ENCODE measurements at regions not wholly inside any gene's neighbourhood (a gene's known extent, or its start where the extent isn't known, plus 50 kb on each side); places are given as distances from the start of the nearest gene placed in this dataset.

GRCh38 chr2:6060992-6061663 lies 368.9 kb downstream of the SOX11 start (continued):
- TF ChIP-seq, protein P1, sequence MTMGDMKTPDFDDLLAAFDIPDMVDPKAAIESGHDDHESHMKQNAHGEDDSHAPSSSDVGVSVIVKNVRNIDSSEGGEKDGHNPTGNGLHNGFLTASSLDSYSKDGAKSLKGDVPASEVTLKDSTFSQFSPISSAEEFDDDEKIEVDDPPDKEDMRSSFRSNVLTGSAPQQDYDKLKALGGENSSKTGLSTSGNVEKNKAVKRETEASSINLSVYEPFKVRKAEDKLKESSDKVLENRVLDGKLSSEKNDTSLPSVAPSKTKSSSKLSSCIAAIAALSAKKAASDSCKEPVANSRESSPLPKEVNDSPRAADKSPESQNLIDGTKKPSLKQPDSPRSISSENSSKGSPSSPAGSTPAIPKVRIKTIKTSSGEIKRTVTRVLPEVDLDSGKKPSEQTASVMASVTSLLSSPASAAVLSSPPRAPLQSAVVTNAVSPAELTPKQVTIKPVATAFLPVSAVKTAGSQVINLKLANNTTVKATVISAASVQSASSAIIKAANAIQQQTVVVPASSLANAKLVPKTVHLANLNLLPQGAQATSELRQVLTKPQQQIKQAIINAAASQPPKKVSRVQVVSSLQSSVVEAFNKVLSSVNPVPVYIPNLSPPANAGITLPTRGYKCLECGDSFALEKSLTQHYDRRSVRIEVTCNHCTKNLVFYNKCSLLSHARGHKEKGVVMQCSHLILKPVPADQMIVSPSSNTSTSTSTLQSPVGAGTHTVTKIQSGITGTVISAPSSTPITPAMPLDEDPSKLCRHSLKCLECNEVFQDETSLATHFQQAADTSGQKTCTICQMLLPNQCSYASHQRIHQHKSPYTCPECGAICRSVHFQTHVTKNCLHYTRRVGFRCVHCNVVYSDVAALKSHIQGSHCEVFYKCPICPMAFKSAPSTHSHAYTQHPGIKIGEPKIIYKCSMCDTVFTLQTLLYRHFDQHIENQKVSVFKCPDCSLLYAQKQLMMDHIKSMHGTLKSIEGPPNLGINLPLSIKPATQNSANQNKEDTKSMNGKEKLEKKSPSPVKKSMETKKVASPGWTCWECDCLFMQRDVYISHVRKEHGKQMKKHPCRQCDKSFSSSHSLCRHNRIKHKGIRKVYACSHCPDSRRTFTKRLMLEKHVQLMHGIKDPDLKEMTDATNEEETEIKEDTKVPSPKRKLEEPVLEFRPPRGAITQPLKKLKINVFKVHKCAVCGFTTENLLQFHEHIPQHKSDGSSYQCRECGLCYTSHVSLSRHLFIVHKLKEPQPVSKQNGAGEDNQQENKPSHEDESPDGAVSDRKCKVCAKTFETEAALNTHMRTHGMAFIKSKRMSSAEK (CRISPR knock-in tag; IDR thresholded peaks at IDR 0.05; ENCODE audit: borderline replicate concordance), result no peak
- TF ChIP-seq ERG (CRISPR knock-in tag; IDR thresholded peaks at IDR 0.05) (no peak), GTF2I (CRISPR knock-in tag; conservative IDR thresholded peaks at IDR 0.05) (no peak), GRHL2 (CRISPR knock-in tag; IDR thresholded peaks at IDR 0.05; ENCODE audit: insufficient replicate concordance, severe bottlenecking) (no peak), FOXK1 (CRISPR knock-in tag; IDR thresholded peaks at IDR 0.05) (no peak), MLX (CRISPR knock-in tag; IDR thresholded peaks at IDR 0.05) (no peak)

- ChIA-PET CTCF (no interaction called here), POLR2A (no interaction called here)
- no peak overlapping the region for H3K4me3 Mint-ChIP-seq
- H3K4me1 Mint-ChIP-seq, result no peaks in the 10 kb centered on the region
- H3K27me3 Mint-ChIP-seq (ENCODE audit: low read depth), result peaks cover 8% of the 10 kb centered on the region
- no peak overlapping the region for H3K27ac Mint-ChIP-seq
- TF ChIP-seq FOXP1 (CRISPR knock-in tag; IDR thresholded peaks at IDR 0.05; ENCODE audit: borderline replicate concordance), result no peak
- TF ChIP-seq, protein P2, sequence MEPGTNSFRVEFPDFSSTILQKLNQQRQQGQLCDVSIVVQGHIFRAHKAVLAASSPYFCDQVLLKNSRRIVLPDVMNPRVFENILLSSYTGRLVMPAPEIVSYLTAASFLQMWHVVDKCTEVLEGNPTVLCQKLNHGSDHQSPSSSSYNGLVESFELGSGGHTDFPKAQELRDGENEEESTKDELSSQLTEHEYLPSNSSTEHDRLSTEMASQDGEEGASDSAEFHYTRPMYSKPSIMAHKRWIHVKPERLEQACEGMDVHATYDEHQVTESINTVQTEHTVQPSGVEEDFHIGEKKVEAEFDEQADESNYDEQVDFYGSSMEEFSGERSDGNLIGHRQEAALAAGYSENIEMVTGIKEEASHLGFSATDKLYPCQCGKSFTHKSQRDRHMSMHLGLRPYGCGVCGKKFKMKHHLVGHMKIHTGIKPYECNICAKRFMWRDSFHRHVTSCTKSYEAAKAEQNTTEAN (CRISPR knock-in tag; IDR thresholded peaks at IDR 0.05), result no peak
- no peak for TF ChIP-seq RELA (CRISPR knock-in tag; IDR thresholded peaks at IDR 0.05; ENCODE audit: borderline replicate concordance)
- TF ChIP-seq TCF7 (CRISPR knock-in tag; IDR thresholded peaks at IDR 0.05; ENCODE audit: low read depth), result no peak
- no peak for TF ChIP-seq SP1 (CRISPR knock-in tag; conservative IDR thresholded peaks at IDR 0.05)
- TF ChIP-seq NR2C2 (CRISPR knock-in tag; IDR thresholded peaks at IDR 0.05), result no peak
- no peak for TF ChIP-seq FOXJ3 (CRISPR knock-in tag; IDR thresholded peaks at IDR 0.05; ENCODE audit: borderline replicate concordance)
- peaks cover 83% of the 10 kb centered on the region for H3K36me3 Mint-ChIP-seq
- ATAC-seq (no peak), DNase-seq (ENCODE audit: low spot score) (no peak)
- H3K9me3 Mint-ChIP-seq, result peaks cover 88% of the 10 kb centered on the region
These were observed 372.6 kb downstream of the SOX11 start for GRCh38 chr2:6064757-6065156.

DNA sequence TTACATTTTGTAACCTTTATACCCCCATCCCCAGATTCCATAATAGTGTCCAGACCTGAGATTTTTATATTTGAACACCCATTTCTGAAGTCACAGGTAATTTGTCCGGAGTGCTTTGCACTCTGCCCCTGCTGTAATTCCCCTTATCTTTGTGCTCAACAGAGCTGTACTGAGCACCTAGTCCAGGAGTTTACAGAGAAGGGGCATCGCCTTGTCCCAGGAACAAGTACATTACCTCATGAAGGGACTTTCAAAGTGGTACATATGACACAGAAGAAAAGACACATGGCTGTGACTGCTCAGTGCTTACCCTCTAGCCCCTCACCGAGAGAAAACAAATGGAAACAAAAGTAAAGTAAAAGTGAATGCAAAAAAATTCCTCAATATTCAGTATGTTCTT lies 373.5 kb downstream of the SOX11 start:
- no peak for ATAC-seq
- H3K27ac Mint-ChIP-seq, result no peak overlapping the region
- DNase-seq (ENCODE audit: low spot score), result no peak
- peaks cover 88% of the 10 kb centered on the region for H3K9me3 Mint-ChIP-seq
- POLR2A ChIA-PET, result no interaction called here
- peaks cover 8% of the 10 kb centered on the region for H3K27me3 Mint-ChIP-seq (ENCODE audit: low read depth)
- H3K4me3 Mint-ChIP-seq, result no peak overlapping the region
- H3K36me3 Mint-ChIP-seq, result peaks cover 86% of the 10 kb centered on the region
- no peak for TF ChIP-seq JUN (CRISPR knock-in tag; IDR thresholded peaks at IDR 0.05)
- TF ChIP-seq NR1H2 (CRISPR knock-in tag; IDR thresholded peaks at IDR 0.05), result no peak
- no peak for TF ChIP-seq HMGXB4 (CRISPR knock-in tag; IDR thresholded peaks at IDR 0.05)
- TF ChIP-seq, protein P3, sequence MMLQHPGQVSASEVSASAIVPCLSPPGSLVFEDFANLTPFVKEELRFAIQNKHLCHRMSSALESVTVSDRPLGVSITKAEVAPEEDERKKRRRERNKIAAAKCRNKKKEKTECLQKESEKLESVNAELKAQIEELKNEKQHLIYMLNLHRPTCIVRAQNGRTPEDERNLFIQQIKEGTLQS (CRISPR knock-in tag; conservative IDR thresholded peaks at IDR 0.05), result no peak
- CTCF ChIA-PET, result no interaction called here
- H3K4me1 Mint-ChIP-seq, result no peaks in the 10 kb centered on the region

Data from WTC11 (cell line).